ENCODE measurements at regions not wholly inside any gene's neighbourhood (a gene's known extent, or its start where the extent isn't known, plus 50 kb on each side); places are given as distances from the start of the nearest gene placed in this dataset.

DNA sequence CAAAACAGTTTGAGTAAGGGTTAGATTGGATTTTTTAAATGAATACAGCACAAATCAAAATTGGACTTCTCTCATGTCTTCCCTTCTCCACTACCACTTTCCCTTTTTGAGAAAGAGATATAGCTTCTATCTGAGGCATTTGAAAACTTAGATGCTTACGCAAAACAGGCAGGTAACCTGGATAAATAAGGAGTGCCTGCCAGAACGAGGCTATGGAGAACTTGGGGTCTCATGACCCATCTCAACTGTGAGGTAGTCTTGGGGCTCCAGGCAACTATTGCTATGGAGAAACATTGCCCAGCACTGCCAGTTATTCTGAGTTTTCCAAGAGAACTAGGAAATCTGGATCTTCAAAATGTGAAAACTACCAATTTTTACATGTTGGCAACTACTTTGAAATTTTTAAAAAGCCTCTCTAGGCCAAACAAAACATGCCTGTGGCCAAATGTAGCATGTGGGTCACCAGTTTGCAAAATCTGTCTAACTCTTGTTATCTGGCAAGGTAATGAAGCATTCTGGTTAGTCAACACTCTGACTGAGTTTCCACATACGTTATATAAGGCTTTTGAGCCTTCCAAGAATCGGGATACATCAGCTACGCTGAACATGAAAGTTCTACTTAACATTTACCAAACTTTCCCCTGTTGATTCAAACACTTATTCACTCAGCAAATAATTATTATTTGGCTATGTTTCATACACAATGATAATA, 752.7 kb downstream of the KCNA4 start:
- no peak for DNase-seq (ENCODE audit: extremely low read depth, insufficient read length)
- TF ChIP-seq, protein P1, sequence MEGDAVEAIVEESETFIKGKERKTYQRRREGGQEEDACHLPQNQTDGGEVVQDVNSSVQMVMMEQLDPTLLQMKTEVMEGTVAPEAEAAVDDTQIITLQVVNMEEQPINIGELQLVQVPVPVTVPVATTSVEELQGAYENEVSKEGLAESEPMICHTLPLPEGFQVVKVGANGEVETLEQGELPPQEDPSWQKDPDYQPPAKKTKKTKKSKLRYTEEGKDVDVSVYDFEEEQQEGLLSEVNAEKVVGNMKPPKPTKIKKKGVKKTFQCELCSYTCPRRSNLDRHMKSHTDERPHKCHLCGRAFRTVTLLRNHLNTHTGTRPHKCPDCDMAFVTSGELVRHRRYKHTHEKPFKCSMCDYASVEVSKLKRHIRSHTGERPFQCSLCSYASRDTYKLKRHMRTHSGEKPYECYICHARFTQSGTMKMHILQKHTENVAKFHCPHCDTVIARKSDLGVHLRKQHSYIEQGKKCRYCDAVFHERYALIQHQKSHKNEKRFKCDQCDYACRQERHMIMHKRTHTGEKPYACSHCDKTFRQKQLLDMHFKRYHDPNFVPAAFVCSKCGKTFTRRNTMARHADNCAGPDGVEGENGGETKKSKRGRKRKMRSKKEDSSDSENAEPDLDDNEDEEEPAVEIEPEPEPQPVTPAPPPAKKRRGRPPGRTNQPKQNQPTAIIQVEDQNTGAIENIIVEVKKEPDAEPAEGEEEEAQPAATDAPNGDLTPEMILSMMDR (IDR thresholded peaks at IDR 0.05; ENCODE audit: insufficient read depth, low read length, poor library complexity, severe bottlenecking): no peak

DNA sequence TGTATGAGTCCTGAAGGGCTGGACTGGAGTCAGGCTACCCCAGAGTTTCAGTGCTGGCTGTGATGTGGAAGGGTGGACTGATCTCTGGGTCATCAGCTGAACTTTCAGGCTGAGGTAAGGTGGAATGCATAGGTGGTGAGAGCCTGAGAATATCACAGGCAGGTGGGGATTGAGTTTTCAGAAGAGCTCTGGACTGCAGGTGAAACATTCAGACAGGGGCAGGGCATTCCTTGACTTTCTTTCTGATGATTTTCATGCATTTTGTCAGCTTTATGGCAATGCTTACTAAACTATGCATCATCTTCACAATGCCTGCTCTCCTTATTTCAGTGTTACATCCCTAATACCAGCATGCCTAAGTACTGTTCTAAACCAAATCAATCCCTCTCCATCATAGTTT, 755.0 kb downstream of the KCNA4 start:
- no peak for DNase-seq (ENCODE audit: extremely low read depth, insufficient read length)
- Histone ChIP-seq H3K27me3 (replicated peaks; ENCODE audit: control insufficient read depth, insufficient read depth, low read length) (no peaks in the 10 kb centered on the region), H3K4me3 (replicated peaks; ENCODE audit: low read depth, low read length) (no peak overlapping the region), H3K36me3 (ENCODE audit: control insufficient read depth, insufficient read depth, low read length) (no peaks in the 10 kb centered on the region)
- TF ChIP-seq, protein P1 (IDR thresholded peaks at IDR 0.05; ENCODE audit: insufficient read depth, low read length, poor library complexity, severe bottlenecking): no peak

More for the DNA sequence above, 752.7 kb downstream of the KCNA4 start:
- Histone ChIP-seq H3K36me3 (ENCODE audit: control insufficient read depth, insufficient read depth, low read length) (no peaks in the 10 kb centered on the region), H3K4me3 (replicated peaks; ENCODE audit: low read depth, low read length) (no peak overlapping the region), H3K27me3 (replicated peaks; ENCODE audit: control insufficient read depth, insufficient read depth, low read length) (no peaks in the 10 kb centered on the region)

DNA sequence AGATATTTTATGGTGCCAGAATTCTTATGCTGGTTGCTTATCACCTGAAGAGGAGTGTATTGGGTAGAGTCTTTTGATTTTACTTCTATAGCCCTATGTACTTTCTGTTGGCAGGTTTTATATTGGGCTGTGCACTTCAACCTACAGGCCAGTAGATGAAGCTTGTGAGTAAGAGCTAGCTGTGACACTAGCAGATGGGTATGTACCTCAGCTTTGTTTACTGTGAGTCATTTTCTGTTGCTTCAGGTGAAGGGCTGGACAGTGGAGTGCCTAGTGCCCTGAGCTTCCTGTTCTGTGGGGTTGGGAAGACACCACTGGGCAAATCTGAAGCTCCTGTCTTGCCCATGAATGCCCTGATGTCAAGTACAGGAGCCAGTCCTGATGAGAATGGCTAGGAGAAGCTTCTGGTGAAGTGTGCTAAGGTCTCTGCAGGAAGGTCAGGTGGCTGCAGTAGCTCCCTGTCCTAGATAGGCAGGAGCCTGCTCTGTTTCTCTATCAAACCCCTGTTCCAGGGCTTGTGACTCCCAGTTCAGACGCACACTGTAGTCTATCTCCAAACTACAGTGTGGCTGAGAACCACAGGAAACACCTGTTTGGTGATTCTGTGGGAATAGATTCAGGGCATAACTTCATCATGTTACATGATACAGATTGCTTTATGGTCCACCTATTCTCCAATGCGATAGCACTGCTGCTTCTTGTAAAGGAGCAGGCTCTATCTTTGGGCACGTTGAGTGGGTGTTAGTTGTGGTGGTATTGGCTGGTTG, 755.7 kb downstream of the KCNA4 start:
- TF ChIP-seq, protein P1 (IDR thresholded peaks at IDR 0.05; ENCODE audit: insufficient read depth, low read length, poor library complexity, severe bottlenecking): no peak
- no peak overlapping the region for H3K4me3 ChIP-seq (replicated peaks; ENCODE audit: low read depth, low read length)
- H3K36me3 ChIP-seq (ENCODE audit: control insufficient read depth, insufficient read depth, low read length): no peaks in the 10 kb centered on the region
- no peak for DNase-seq (ENCODE audit: extremely low read depth, insufficient read length)
- no peaks in the 10 kb centered on the region for H3K27me3 ChIP-seq (replicated peaks; ENCODE audit: control insufficient read depth, insufficient read depth, low read length)

DNA sequence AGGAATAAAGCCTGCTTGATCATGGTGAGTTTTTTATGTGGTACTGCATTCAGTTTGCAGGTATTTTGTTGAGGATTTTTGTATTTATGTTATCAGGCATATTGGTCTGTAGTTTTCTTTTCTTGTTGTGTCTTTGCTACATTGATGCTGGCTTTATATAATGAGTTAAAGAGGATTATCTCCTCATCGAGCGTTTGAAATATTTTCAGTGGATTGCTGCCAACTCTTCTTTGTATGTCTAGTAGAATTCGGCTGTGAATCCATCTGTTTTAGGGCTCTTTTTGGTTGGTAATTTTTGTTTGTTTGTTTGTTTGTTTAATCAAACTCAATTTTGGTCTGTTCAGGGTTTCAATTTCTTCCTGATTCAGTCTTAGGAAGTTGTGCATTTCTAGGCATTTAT, 758.4 kb downstream of the KCNA4 start:
- TF ChIP-seq, protein P1 (IDR thresholded peaks at IDR 0.05; ENCODE audit: insufficient read depth, low read length, poor library complexity, severe bottlenecking): no peak
- no peaks in the 10 kb centered on the region for H3K27me3 ChIP-seq (replicated peaks; ENCODE audit: control insufficient read depth, insufficient read depth, low read length)
- H3K36me3 ChIP-seq (ENCODE audit: control insufficient read depth, insufficient read depth, low read length): no peaks in the 10 kb centered on the region
- no peak overlapping the region for H3K4me3 ChIP-seq (replicated peaks; ENCODE audit: low read depth, low read length)
- DNase-seq (ENCODE audit: extremely low read depth, insufficient read length): no peak

DNA sequence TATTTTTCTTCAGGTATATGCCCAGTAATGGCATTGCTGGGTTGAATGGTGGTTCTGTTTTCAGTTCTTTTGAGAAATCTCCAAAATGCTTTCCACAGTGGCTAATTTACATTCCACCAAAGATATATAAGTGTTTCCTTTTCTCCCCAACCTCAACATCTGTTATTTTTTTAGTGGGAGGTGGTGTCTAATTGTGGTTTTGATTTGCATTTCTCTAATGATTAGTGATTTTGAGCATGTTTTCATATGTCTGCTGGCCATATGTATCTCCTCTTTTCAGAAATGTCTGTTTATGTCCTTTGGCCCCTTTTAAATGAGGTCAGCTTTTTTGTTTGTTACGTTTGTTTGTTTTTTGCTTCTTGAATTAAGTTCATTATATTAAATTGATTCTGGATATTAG, 760.2 kb downstream of the KCNA4 start:
- H3K4me3 ChIP-seq (replicated peaks; ENCODE audit: low read depth, low read length): no peak overlapping the region

More for the DNA sequence above, 760.2 kb downstream of the KCNA4 start:
- DNase-seq (ENCODE audit: extremely low read depth, insufficient read length): no peak
- TF ChIP-seq, protein P1 (IDR thresholded peaks at IDR 0.05; ENCODE audit: insufficient read depth, low read length, poor library complexity, severe bottlenecking): no peak
- H3K27me3 ChIP-seq (replicated peaks; ENCODE audit: control insufficient read depth, insufficient read depth, low read length): no peaks in the 10 kb centered on the region
- H3K36me3 ChIP-seq (ENCODE audit: control insufficient read depth, insufficient read depth, low read length): no peaks in the 10 kb centered on the region
